ENCODE measurements at regions not wholly inside any gene's neighbourhood (a gene's known extent, or its start where the extent isn't known, plus 50 kb on each side); places are given as distances from the start of the nearest gene placed in this dataset.

- H3K4me3 ChIP-seq (ENCODE audit: low read depth, low read length), result no peak overlapping the region
- no peak for TF ChIP-seq CTCF (IDR thresholded peaks at IDR 0.05; ENCODE audit: insufficient read depth, low read length)
- no peak for DNase-seq (ENCODE audit: low read depth)
Observed at GRCh38 chr9:134971196-134971595, 53.5 kb upstream of the FCN1 start.

GRCh38 chr9:134971696-134972095, 54.0 kb upstream of the FCN1 start:
- no peak for TF ChIP-seq CTCF (IDR thresholded peaks at IDR 0.05; ENCODE audit: insufficient read depth, low read length)
- no peak for DNase-seq (ENCODE audit: low read depth)
- H3K4me3 ChIP-seq (ENCODE audit: low read depth, low read length), result no peak overlapping the region

- H3K4me3 ChIP-seq (ENCODE audit: low read depth, low read length), result no peak overlapping the region
- no peak for TF ChIP-seq CTCF (IDR thresholded peaks at IDR 0.05; ENCODE audit: insufficient read depth, low read length)
- no peak for DNase-seq (ENCODE audit: low read depth)
Observed at GRCh38 chr9:134972140-134972539, 54.4 kb upstream of the FCN1 start.

- no peak for TF ChIP-seq CTCF (IDR thresholded peaks at IDR 0.05; ENCODE audit: insufficient read depth, low read length)
- no peak overlapping the region for H3K4me3 ChIP-seq (ENCODE audit: low read depth, low read length)
- no peak for DNase-seq (ENCODE audit: low read depth)
Observed at GRCh38 chr9:134975253-134975652, 57.5 kb upstream of the FCN1 start.

- no peak for DNase-seq (ENCODE audit: low read depth)
- no peak overlapping the region for H3K4me3 ChIP-seq (ENCODE audit: low read depth, low read length)
- TF ChIP-seq CTCF (IDR thresholded peaks at IDR 0.05; ENCODE audit: insufficient read depth, low read length), result no peak
Observed at GRCh38 chr9:134976403-134976802, 58.7 kb upstream of the FCN1 start.

GRCh38 chr9:134978272-134978671, 60.6 kb upstream of the FCN1 start:
- no peak overlapping the region for H3K4me3 ChIP-seq (ENCODE audit: low read depth, low read length)
- DNase-seq (ENCODE audit: low read depth), result no peak
- TF ChIP-seq CTCF (IDR thresholded peaks at IDR 0.05; ENCODE audit: insufficient read depth, low read length), result no peak

GRCh38 chr9:134980516-134980915, 62.8 kb upstream of the FCN1 start:
- DNase-seq (ENCODE audit: low read depth), result no peak
- H3K4me3 ChIP-seq (ENCODE audit: low read depth, low read length), result no peak overlapping the region
- no peak for TF ChIP-seq CTCF (IDR thresholded peaks at IDR 0.05; ENCODE audit: insufficient read depth, low read length)

Data from fibroblast of the aortic adventitia (primary cell).